HG03342 (cell line): ENCODE measurements at regions not wholly inside any gene's neighbourhood (a gene's known extent, or its start where the extent isn't known, plus 50 kb on each side); places are given as distances from the start of the nearest gene placed in this dataset.

Source experiments
- ATAC-seq: cut with Tn5 transposase; IDR thresholded peaks from one replicate; pipeline ENCODE4 v1.9.1; 2021; ENCODE audit warnings: mild to moderate bottlenecking, moderate library complexity; ENCODE audit not compliant: unreplicated experiment

DNA sequence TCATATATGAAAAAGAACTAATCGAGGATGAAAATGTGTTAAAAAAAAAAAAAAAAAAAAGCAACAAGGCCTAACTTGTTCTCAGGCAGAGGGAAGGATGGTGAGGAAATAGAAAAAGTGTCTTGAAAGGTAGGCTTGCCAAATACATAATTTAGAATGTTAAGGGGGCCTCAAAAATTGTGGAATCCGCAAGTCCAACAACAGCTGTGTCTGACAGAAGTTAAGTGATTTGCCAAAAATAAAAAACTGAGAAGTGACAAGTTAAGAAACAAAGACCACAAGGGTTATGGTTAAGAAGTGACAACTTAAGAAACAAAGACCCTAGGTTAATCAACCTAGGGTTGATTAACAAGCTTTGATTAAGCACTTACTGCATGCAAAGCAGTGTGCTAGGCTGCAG lies 110.6 kb downstream of the P2RY1 start:
- ATAC-seq: no peak

- ATAC-seq: no peak
Measured at GRCh38 chr3:152957491-152957890, 122.6 kb downstream of the P2RY1 start.

DNA sequence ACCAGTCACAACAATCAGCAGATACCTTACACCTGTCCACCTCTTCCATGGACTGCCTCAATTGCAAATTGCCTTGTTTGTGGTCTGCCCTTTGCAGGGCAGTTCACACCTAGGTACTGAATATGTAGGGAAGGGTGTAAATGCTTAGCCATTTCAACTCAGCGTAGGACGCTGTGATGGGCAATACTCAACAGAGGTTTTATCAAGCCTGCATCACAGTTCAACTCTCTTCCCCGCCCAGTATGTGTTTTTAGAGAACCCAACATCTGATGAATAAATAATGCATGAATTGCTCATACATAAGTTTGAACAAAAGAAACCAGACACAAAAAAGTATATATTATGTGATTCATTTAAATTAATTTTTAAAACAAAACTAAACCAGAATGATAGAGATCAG lies 124.4 kb downstream of the P2RY1 start:
- ATAC-seq: no peak

- no peak for ATAC-seq
Measured at GRCh38 chr3:152960684-152961083, 125.8 kb downstream of the P2RY1 start.

GRCh38 chr3:152961323-152961722 lies 126.4 kb downstream of the P2RY1 start:
- peak; percentile 69 for ATAC-seq

DNA sequence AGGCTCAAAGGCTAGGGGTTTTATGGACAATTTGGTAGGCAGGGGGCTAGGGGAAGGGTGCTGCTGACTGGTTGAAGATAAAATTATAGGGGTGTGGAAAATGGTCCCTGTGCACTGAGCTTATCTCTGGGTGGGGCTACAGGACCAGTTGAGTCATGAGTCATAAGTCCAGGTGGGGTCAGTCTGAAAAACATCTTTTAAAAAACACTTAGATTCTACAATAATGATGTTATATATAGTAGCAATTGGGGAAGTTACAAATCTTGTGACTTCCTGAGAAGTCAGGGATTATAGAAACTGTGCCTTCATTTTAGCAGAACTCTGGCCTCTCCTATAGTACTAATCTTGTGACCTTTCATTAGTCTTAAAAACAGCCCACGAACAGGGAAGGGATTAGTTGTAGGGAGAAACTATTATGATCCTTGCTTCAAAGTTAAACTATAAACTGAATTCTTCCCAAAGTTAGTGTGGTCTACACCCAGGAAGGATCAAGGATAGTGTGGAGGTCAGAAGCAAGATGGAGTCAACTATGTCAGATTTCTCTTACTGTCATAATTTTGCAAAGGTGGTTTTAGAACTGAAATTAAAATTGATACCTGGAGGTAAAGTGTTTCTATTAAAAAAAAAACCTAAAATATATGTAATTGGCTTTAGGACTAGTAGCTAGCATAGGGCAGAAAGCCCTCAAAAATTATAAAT lies 130.1 kb downstream of the P2RY1 start:
- no peak for ATAC-seq

DNA sequence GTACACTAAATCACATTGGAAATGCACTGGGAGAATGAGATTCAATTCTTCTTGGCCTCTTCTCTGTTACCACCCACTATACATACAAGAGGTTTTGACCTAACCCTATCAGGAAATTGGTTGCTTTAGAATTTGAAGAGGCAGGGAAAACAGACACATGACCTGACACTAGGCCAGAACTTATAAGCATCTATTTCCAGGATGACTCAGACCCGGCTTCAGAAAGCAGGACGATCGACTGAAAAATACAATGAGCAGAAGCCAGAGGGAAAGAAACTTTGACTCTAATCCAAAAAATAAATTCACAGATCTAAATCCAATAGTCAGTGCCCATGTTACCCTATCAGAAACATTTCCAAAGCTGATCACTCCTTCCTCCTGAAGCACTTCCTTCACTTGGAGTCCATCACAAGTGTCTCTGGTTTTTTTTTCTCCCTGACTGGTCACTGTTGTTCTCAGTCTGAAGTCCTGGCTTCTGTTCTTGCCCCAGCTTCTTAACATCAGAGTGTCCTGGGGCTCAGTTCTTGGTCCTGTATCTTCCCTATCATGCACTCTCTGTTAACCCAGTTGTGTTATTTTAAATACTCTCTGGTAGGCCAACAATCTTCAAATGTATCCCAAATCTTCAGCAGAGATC lies 133.6 kb downstream of the P2RY1 start:
- no peak for ATAC-seq

GRCh38 chr3:152969557-152970300 lies 134.8 kb downstream of the P2RY1 start:
- no peak for ATAC-seq

DNA sequence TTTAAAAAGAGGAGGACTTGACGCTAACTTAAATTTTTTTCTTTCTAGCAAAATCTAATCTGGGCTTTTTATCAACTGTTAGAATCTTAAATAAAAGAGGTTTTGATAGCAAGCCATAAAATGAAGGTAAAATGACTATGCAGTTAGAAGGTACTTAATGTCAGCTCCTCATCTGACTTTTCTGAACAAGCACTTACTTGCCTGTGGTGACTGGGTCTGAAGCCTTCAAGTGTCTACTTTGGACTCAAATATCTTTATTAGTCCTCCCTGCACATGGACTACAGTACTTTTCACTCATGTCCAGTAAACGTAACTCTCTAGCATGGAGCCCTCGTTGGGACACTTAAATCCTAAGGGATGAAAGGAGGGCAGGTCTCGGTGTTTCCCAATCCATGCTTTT lies 135.9 kb downstream of the P2RY1 start:
- no peak for ATAC-seq

GRCh38 chr3:152971880-152972279 lies 136.9 kb downstream of the P2RY1 start:
- no peak for ATAC-seq

DNA sequence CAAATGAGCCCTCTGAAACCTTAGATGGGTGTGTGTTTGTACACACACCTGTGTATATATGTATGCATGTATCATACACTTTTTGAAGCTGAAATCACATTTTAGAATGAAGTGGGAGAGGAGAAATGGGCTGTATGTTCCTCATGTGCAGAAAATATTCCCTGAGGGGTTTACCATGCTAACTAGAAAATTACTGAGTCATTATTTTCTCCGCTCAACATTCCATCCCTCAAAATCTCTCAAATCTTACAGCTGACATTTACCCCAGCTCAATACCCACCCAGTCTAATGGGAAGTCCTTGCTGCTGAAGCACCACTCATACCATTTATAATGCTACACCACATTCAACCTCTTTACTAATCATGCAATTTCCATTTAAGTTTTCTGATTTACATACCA lies 138.6 kb downstream of the P2RY1 start:
- ATAC-seq: no peak

DNA sequence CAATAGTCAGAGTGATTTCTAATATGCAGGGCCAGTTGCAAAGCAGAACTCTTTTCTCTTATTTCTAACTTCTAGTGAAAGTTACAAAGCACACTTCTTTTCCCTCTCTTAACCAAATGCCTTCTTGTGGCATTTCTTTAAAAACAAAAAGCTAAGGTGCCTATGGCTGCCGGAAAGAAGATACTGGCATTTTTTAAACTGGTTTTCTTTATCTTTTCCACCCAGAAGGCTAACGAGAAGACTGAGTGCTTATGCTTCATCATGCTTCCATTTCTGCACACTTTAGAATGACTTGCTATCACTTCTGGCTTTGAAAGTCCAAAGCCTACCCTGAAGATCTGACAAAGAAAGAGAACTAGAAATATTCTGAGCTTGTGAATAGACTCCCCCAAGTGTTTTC lies 141.3 kb downstream of the P2RY1 start:
- no peak for ATAC-seq

DNA sequence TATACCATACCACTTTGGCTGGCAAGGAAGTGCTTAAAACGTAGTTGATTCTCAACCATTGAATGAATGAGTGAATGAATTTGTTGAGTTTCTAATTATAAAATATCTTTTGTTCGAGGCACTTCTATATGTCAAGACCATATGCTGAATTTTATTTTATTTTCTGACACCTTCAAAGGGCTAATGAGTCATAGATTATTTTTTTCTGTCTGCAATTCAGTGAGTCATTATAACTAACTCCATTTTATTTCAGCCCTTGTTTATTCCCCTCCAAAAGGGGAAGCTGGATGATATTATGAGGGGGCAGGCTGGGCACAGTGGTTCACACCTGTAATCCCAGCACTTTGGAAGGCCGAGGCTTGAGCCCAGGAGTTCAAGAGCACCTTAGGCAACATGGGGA lies 142.4 kb downstream of the P2RY1 start:
- no peak for ATAC-seq

DNA sequence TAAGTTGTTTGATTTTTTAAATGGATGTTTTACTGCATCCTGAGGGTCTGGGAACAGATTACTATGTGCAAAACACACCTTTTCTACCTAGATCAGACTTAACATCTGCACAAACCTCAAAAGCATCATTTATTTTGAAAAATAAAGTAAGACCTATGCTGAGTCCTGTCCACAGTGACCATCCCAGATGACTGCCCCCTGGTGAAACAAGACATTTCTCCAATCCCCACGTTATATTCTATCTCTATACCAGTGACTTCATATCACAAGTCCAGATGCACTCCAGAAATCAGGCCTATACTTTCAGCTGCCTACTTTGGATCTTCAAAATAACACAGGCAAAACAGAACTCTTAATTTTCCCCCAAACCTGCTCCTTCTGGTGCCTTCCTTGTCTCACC lies 143.2 kb downstream of the P2RY1 start:
- no peak for ATAC-seq

DNA sequence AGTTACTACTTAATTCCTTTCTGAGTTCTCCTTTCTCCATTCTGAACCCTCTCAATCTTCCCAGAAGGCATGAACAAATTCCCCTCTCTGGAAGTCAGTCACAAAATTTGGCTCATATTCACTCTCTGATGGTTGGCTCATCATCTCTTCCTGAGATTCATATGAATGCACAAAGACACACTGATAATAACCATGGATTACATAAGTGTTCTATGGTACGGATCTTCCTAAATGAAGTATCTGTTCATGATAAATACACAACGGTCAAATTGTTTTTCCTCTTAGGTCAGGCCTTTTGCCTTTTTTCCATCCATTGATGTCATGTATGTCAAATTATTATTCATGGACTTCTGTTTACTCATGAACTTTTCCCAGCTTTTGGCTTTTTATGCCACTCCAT lies 162.6 kb downstream of the P2RY1 start:
- ATAC-seq: no peak

DNA sequence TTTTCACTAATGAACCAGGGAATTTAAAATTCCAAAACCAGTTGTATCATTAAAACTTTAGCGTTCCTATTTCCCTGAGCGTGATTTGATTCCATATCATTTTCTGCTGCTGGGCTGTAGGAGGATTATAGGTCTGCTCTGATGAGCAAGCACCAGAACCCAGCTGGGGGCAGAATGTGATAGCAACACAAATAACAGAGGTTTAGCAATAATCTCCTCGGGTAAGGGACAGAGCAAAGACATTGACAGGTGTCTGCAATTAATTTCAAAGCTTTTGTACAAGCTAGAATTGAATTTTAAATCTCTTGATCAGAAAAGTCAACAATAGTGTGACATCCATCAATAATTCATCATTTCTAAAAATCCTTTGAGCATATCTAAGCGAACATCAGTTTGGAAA lies 163.4 kb upstream of the RAP2B start:
- no peak for ATAC-seq

DNA sequence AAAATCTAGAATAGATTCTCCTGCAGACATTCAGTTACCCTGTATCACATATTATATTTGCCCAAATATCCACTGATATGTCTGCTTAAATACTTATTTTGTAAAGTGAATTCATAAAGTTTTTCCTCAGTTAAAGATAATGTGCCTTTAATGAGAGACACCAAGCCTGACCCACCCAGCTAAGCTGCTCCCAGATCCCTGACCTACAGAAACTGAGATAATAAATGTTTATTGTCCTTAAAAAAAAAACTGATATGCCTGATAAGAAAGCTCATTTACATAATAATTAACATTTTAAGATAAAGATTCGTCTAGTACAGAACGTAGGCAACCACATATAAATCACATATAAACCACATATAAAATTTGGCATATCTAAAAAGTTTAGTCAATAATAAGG lies 161.7 kb upstream of the RAP2B start:
- ATAC-seq: no peak

DNA sequence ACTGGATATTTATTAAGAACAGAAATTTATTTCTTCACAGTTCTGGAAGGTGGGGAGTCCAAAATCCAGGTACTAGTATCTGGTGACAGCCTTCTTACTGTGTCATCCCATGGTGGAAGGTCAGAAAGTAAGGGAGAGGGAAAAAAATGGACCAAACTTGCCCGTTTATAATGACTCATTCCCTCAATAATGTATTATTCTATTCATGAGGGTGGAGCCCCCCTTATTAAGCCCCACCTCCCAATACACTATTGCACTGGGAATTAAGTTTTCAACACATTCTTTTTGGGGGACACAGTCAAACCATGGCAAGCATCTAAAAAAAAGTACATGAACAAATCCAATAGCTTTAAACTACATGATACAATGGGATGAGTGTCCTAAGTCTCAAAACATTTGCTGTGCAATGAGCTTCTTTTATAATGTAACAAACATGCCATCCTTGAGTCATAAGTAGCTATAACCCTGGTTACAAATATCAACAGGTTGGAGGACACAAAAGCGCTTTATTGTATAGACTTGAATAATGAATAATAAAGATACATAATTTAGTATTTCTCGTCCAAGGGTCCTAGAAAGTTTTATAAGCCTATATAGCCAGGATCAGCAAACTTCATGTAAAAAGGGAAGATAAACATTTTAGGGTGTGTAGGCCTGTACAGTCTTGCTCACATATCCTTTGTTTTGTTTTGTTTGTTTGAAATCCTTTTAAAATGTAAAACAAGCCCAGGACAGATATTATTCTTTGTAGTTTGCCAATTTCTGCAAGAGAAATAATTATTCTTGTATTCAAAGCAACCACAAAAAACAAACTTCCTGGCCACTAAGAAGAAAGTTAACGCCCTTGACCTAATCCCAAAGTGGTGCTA lies 160.6 kb upstream of the RAP2B start:
- no peak for ATAC-seq

DNA sequence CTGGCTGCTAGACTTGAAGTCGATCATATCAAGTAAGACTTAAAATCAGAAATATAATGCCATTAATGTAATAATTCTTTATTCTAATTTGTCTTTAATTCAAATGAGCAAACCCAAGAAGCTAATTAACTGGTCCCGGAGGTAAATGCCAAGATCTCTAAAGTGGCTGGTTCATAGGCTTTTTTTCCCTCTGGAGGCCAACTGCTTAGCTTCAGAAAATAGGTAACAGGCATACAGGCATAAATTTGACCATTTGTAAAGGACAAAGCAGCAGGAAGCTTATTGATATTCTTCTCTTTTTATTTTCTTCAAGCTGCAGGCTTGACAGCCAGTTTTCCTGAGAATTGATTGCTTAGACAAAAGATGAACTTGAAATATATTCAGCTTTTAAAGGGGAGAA lies 158.6 kb upstream of the RAP2B start:
- ATAC-seq: no peak

DNA sequence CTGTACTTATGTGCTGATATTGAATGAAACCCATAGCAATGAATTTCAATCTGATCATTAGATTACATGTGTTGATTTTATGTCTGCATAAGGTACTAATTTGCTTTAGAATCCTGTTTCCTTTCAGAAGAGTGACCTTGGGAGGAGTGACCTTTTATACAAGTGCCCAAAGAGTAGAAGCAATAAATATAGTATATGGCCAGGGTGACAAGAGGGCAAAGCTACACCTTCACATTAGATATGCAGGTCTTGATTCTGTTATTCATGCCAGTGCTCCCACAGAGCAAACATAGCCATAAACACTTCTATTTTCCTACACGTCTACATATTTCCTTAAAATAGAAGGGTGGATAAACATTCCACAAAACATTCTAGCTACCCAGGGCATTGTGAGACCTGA lies 158.2 kb upstream of the RAP2B start:
- no peak for ATAC-seq

GRCh38 chr3:153008226-153008625 lies 153.8 kb upstream of the RAP2B start:
- no peak for ATAC-seq
